ENCODE measurements at regions not wholly inside any gene's neighbourhood (a gene's known extent, or its start where the extent isn't known, plus 50 kb on each side); places are given as distances from the start of the nearest gene placed in this dataset.

DNA sequence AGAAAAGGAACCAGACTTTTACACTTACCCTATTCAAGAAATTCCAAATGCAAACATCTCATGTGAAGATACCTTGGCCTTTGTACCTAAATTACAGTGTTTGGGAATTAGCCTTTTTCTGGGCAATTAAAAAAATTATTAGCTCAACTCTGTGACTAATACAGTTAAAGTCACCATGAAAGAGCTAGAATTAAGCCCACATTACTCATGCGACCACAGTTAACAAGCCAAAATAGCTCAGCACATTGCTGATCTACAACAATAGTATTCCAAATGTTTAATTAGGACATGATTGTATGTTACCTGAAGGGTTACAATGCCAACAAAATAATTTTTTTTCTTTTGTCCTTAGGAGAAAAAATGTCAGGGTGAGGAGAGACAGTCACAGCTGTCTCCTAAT, 263.6 kb upstream of the GPC6 start:
- Histone ChIP-seq H3K4me1 (ENCODE audit: control insufficient read depth, insufficient read depth, low read length, poor library complexity, severe bottlenecking) (no peaks in the 10 kb centered on the region), H3K36me3 (ENCODE audit: control insufficient read depth, insufficient read depth, low read length) (no peaks in the 10 kb centered on the region), H3K4me3 (ENCODE audit: low read depth, low read length) (no peak overlapping the region), H3K9me3 (ENCODE audit: control insufficient read depth in 2 of 2, low read length in 2 of 2) (peaks cover 2 to 7% of the 10 kb centered on the region in 2 experiments), H3K27ac (ENCODE audit: insufficient read depth, low read length, poor library complexity, severe bottlenecking) (no peak overlapping the region), H3K27me3 (ENCODE audit: control insufficient read depth, insufficient read depth, low read length) (no peaks in the 10 kb centered on the region)
- Mint-ChIP-seq H3K36me3 (no peaks in the 10 kb centered on the region), H3K27ac (no peak overlapping the region), H3K4me3 (no peak overlapping the region), H3K4me1 (no peaks in the 10 kb centered on the region), H3K27me3 (no peaks in the 10 kb centered on the region), H3K9me3 (peaks cover 2 to 25% (median 11%) of the 10 kb centered on the region in 7 donors)
- DNase-seq (no peak), ATAC-seq (ENCODE audit: low read depth in 2 of 2) (no peak)

- Mint-ChIP-seq H3K4me1 (no peaks in the 10 kb centered on the region), H3K4me3 (no peak overlapping the region), H3K9me3 (peaks cover 0 to 17% (median 5%) of the 10 kb centered on the region in 7 donors), H3K36me3 (no peaks in the 10 kb centered on the region), H3K27me3 (no peaks in the 10 kb centered on the region), H3K27ac (no peak overlapping the region)
- Histone ChIP-seq H3K4me3 (ENCODE audit: low read depth, low read length) (no peak overlapping the region), H3K36me3 (ENCODE audit: control insufficient read depth, insufficient read depth, low read length) (no peaks in the 10 kb centered on the region), H3K27me3 (ENCODE audit: control insufficient read depth, insufficient read depth, low read length) (no peaks in the 10 kb centered on the region), H3K9me3 (ENCODE audit: control insufficient read depth in 2 of 2, low read length in 2 of 2) (peaks cover 0 to 7% of the 10 kb centered on the region in 2 experiments), H3K4me1 (ENCODE audit: control insufficient read depth, insufficient read depth, low read length, poor library complexity, severe bottlenecking) (no peaks in the 10 kb centered on the region), H3K27ac (ENCODE audit: insufficient read depth, low read length, poor library complexity, severe bottlenecking) (no peak overlapping the region)
- ATAC-seq (ENCODE audit: low read depth in 2 of 2) = no peak
- DNase-seq = no peak
These were observed 260.3 kb upstream of the GPC6 start for GRCh38 chr13:92966341-92966740.

DNA sequence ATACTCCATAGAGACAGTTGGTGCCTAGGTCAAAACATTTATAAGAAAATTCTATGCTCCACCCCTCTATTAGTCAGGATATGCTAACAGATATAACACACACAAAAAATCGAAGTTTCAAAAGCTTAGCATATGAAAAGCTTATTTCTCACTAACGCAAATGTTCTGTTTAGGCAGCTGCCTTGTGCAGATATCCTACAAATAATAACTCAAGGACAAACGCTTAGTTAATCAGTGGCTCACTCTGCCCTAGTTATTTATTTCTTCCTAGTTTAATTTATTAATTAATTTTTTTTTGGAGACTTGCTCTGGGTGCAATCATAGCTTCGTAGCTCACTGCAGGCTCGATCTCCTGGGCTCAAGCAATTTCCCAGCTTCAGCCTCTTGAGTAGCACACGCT, 259.7 kb upstream of the GPC6 start:
- H3K27ac ChIP-seq (ENCODE audit: insufficient read depth, low read length, poor library complexity, severe bottlenecking) = no peak overlapping the region
- Mint-ChIP-seq H3K4me3 (no peak overlapping the region), H3K4me1 (no peaks in the 10 kb centered on the region), H3K36me3 (no peaks in the 10 kb centered on the region), H3K9me3 (peaks cover 0 to 13% (median 2%) of the 10 kb centered on the region in 7 donors), H3K27me3 (no peaks in the 10 kb centered on the region), H3K27ac (no peak overlapping the region)
- no peaks in the 10 kb centered on the region for H3K27me3 ChIP-seq (ENCODE audit: control insufficient read depth, insufficient read depth, low read length)
- ATAC-seq (ENCODE audit: low read depth in 2 of 2) (no peak), DNase-seq (no peak)
- no peak overlapping the region for H3K4me3 ChIP-seq (ENCODE audit: low read depth, low read length)
- no peaks in the 10 kb centered on the region for H3K36me3 ChIP-seq (ENCODE audit: control insufficient read depth, insufficient read depth, low read length)
- H3K4me1 ChIP-seq (ENCODE audit: control insufficient read depth, insufficient read depth, low read length, poor library complexity, severe bottlenecking) = no peaks in the 10 kb centered on the region
- peaks cover 0 to 2% of the 10 kb centered on the region in 2 experiments for H3K9me3 ChIP-seq (ENCODE audit: control insufficient read depth in 2 of 2, low read length in 2 of 2)

- ATAC-seq (ENCODE audit: low read depth in 2 of 2) (no peak), DNase-seq (no peak)
- H3K27ac ChIP-seq (ENCODE audit: insufficient read depth, low read length, poor library complexity, severe bottlenecking) = no peak overlapping the region
- Mint-ChIP-seq H3K4me3 (no peak overlapping the region), H3K27me3 (no peaks in the 10 kb centered on the region), H3K4me1 (no peaks in the 10 kb centered on the region), H3K27ac (no peak overlapping the region), H3K9me3 (peaks cover 0 to 9% (median 2%) of the 10 kb centered on the region in 7 donors), H3K36me3 (no peaks in the 10 kb centered on the region)
- no peak overlapping the region for H3K4me3 ChIP-seq (ENCODE audit: low read depth, low read length)
- no peaks in the 10 kb centered on the region for H3K36me3 ChIP-seq (ENCODE audit: control insufficient read depth, insufficient read depth, low read length)
- H3K9me3 ChIP-seq (ENCODE audit: control insufficient read depth in 2 of 2, low read length in 2 of 2) = no peaks in the 10 kb centered on the region
- H3K27me3 ChIP-seq (ENCODE audit: control insufficient read depth, insufficient read depth, low read length) = no peaks in the 10 kb centered on the region
- H3K4me1 ChIP-seq (ENCODE audit: control insufficient read depth, insufficient read depth, low read length, poor library complexity, severe bottlenecking) = no peaks in the 10 kb centered on the region
These were observed 258.7 kb upstream of the GPC6 start for GRCh38 chr13:92967923-92968322.

DNA sequence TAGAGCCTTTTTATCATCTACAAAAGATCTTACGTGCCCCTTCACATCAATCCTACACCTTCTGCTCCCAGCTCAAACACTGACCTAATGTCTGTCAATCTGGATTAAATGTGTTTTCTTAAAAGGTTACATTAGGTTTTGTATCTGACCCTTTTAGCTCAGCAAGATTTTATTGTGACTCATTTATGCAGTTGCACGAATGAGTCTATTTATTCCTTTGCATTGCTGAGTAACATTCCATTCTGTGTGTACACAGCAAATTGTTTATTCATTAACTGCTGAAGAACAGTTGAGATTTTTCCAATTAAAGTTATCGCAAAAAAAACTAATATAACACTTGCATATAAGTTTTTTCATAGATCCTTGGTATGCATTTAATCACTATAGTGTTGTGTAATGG, 253.9 kb upstream of the GPC6 start:
- no peak for ATAC-seq (ENCODE audit: low read depth in 2 of 2)
- Mint-ChIP-seq H3K27me3 (no peaks in the 10 kb centered on the region), H3K9me3 (peaks cover 0 to 13% (median 3%) of the 10 kb centered on the region in 7 donors), H3K27ac (no peak overlapping the region), H3K36me3 (no peaks in the 10 kb centered on the region), H3K4me3 (no peak overlapping the region), H3K4me1 (no peaks in the 10 kb centered on the region)
- H3K4me1 ChIP-seq (ENCODE audit: control insufficient read depth, insufficient read depth, low read length, poor library complexity, severe bottlenecking) = no peaks in the 10 kb centered on the region
- H3K27ac ChIP-seq (ENCODE audit: insufficient read depth, low read length, poor library complexity, severe bottlenecking) = no peak overlapping the region
- no peak for DNase-seq
- no peaks in the 10 kb centered on the region for H3K27me3 ChIP-seq (ENCODE audit: control insufficient read depth, insufficient read depth, low read length)
- no peak overlapping the region for H3K4me3 ChIP-seq (ENCODE audit: low read depth, low read length)
- no peaks in the 10 kb centered on the region for H3K9me3 ChIP-seq (ENCODE audit: control insufficient read depth in 2 of 2, low read length in 2 of 2)
- no peaks in the 10 kb centered on the region for H3K36me3 ChIP-seq (ENCODE audit: control insufficient read depth, insufficient read depth, low read length)

DNA sequence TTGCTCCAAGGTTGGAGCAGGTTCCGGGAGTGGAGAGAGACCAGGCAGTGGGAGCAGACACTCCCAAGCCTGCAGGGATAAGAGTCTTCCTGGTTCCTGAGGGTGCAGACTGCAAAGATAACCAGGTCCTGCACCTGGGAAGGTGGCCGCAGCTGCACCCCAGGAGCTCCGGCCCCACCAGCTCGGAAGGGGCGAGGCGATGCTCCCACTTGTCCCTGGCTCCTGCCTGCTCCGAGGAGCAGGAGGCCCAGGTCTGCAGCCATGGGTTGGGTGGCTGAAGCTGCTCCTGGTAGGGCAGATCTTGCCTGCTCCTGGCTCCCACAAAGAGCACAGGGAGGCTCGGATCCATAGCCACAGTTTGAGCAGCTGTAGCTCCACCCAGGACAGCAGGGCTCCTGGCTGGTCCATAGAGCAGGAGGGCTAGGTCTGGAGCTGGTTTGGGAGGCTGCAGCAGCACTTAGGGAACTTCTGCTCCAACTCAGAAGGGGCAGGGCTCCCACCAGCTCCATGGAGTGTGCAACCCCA, 251.6 kb upstream of the GPC6 start:
- no peak for ATAC-seq (ENCODE audit: low read depth in 2 of 2)
- H3K27me3 Mint-ChIP-seq = no peaks in the 10 kb centered on the region

GRCh38 chr13:92976657-92977056, 249.9 kb upstream of the GPC6 start:
- Histone ChIP-seq H3K4me3 (ENCODE audit: low read depth, low read length) (no peak overlapping the region), H3K27me3 (ENCODE audit: control insufficient read depth, insufficient read depth, low read length) (no peaks in the 10 kb centered on the region), H3K36me3 (ENCODE audit: control insufficient read depth, insufficient read depth, low read length) (no peaks in the 10 kb centered on the region), H3K4me1 (ENCODE audit: control insufficient read depth, insufficient read depth, low read length, poor library complexity, severe bottlenecking) (no peaks in the 10 kb centered on the region), H3K9me3 (ENCODE audit: control insufficient read depth in 2 of 2, low read length in 2 of 2) (no peaks in the 10 kb centered on the region), H3K27ac (ENCODE audit: insufficient read depth, low read length, poor library complexity, severe bottlenecking) (no peak overlapping the region)
- no peaks in the 10 kb centered on the region for H3K4me1 Mint-ChIP-seq
- H3K4me3 Mint-ChIP-seq = no peak overlapping the region
- ATAC-seq (ENCODE audit: low read depth in 2 of 2) = no peak
- H3K36me3 Mint-ChIP-seq = no peaks in the 10 kb centered on the region
- no peak for DNase-seq
- H3K27me3 Mint-ChIP-seq = no peaks in the 10 kb centered on the region
- peaks cover 0 to 14% (median 4%) of the 10 kb centered on the region in 7 donors for H3K9me3 Mint-ChIP-seq
- H3K27ac Mint-ChIP-seq = no peak overlapping the region

More for the DNA sequence above, 251.6 kb upstream of the GPC6 start:
- Histone ChIP-seq H3K4me3 (ENCODE audit: low read depth, low read length) (no peak overlapping the region), H3K9me3 (ENCODE audit: control insufficient read depth in 2 of 2, low read length in 2 of 2) (no peaks in the 10 kb centered on the region), H3K4me1 (ENCODE audit: control insufficient read depth, insufficient read depth, low read length, poor library complexity, severe bottlenecking) (no peaks in the 10 kb centered on the region), H3K27ac (ENCODE audit: insufficient read depth, low read length, poor library complexity, severe bottlenecking) (no peak overlapping the region), H3K36me3 (ENCODE audit: control insufficient read depth, insufficient read depth, low read length) (no peaks in the 10 kb centered on the region), H3K27me3 (ENCODE audit: control insufficient read depth, insufficient read depth, low read length) (no peaks in the 10 kb centered on the region)
- H3K36me3 Mint-ChIP-seq = no peaks in the 10 kb centered on the region
- no peak overlapping the region for H3K27ac Mint-ChIP-seq
- no peaks in the 10 kb centered on the region for H3K4me1 Mint-ChIP-seq
- no peak for DNase-seq
- peaks cover 0 to 8% (median 4%) of the 10 kb centered on the region in 7 donors for H3K9me3 Mint-ChIP-seq
- H3K4me3 Mint-ChIP-seq = no peak overlapping the region

- H3K9me3 ChIP-seq (ENCODE audit: control insufficient read depth in 2 of 2, low read length in 2 of 2) = no peaks in the 10 kb centered on the region
- no peak for ATAC-seq (ENCODE audit: low read depth in 2 of 2)
- Mint-ChIP-seq H3K9me3 (peaks cover 2 to 25% (median 9%) of the 10 kb centered on the region in 7 donors), H3K27ac (no peak overlapping the region), H3K4me3 (no peak overlapping the region), H3K4me1 (no peaks in the 10 kb centered on the region), H3K36me3 (no peaks in the 10 kb centered on the region), H3K27me3 (no peaks in the 10 kb centered on the region)
- no peak overlapping the region for H3K27ac ChIP-seq (ENCODE audit: insufficient read depth, low read length, poor library complexity, severe bottlenecking)
- DNase-seq = no peak
- no peaks in the 10 kb centered on the region for H3K27me3 ChIP-seq (ENCODE audit: control insufficient read depth, insufficient read depth, low read length)
- no peaks in the 10 kb centered on the region for H3K36me3 ChIP-seq (ENCODE audit: control insufficient read depth, insufficient read depth, low read length)
- H3K4me3 ChIP-seq (ENCODE audit: low read depth, low read length) = no peak overlapping the region
- H3K4me1 ChIP-seq (ENCODE audit: control insufficient read depth, insufficient read depth, low read length, poor library complexity, severe bottlenecking) = no peaks in the 10 kb centered on the region
These were observed 242.5 kb upstream of the GPC6 start for GRCh38 chr13:92984151-92984550.

Data from CD4-positive, CD25-positive, alpha-beta regulatory T cell (primary cell).